Calu3 (cell line): ENCODE measurements at regions not wholly inside any gene's neighbourhood (a gene's known extent, or its start where the extent isn't known, plus 50 kb on each side); places are given as distances from the start of the nearest gene placed in this dataset.

Experiments used
- BruUV-seq: library from RNA; stranded (reverse); fragments of 400-500 nt; replicated peaks from 2 replicates; lab custom pipeline; 2021; lab: Mats Ljungman, UMichigan
- CTCF ChIA-PET: fragments of 300-600 bp; sonication (Branson Sonifier 250); formaldehyde crosslinking; loops from one replicate; lab custom pipeline; 2022; ENCODE audit warnings: antibody characterized with exemption; lab: Charles Lee
- DNase-seq: peaks from one replicate; pipeline ENCODE4 v3.0.0; 2022
- H3K27ac Mint-ChIP-seq: one replicate; pipeline ENCODE4 v1.8.0; 2022; ENCODE audit warnings: mixed read lengths; ENCODE audit not compliant: unreplicated experiment
- H3K27me3 Mint-ChIP-seq: one replicate; pipeline ENCODE4 v1.8.0; 2022; ENCODE audit warnings: mixed read lengths; ENCODE audit not compliant: unreplicated experiment
- H3K36me3 Mint-ChIP-seq: one replicate; pipeline ENCODE4 v1.8.0; 2022; ENCODE audit warnings: mild to moderate bottlenecking, moderate library complexity, mixed read lengths; ENCODE audit not compliant: insufficient read depth, unreplicated experiment
- H3K4me1 Mint-ChIP-seq: one replicate; pipeline ENCODE4 v1.8.0; 2022; ENCODE audit warnings: mild to moderate bottlenecking, low read depth, mixed read lengths; ENCODE audit not compliant: unreplicated experiment
- H3K4me3 Mint-ChIP-seq: one replicate; pipeline ENCODE4 v1.8.0; 2022; ENCODE audit warnings: mild to moderate bottlenecking, low read depth, moderate library complexity, mixed read lengths; ENCODE audit not compliant: unreplicated experiment
- H3K9me3 Mint-ChIP-seq: one replicate; pipeline ENCODE4 v1.8.0; 2022; ENCODE audit warnings: low read depth, mixed read lengths; ENCODE audit not compliant: unreplicated experiment
- CTCF ChIP-seq: fragments of 200-600 bp; IDR thresholded peaks from one replicate; pipeline ENCODE4 v1.8.0; 2022; ENCODE audit warnings: antibody characterized with exemption; ENCODE audit not compliant: unreplicated experiment
- intact Hi-C: fragments of 100-400 bp; cut with micrococcal nuclease; formaldehyde crosslinking; loops from one replicate; pipeline ENCODE4 v1.10.0; 2022; ENCODE audit not compliant: unreplicated experiment

GRCh38 chrX:45885931-45886330 is 659.3 kb downstream of the ZNF674 start:
- intact Hi-C loops: no loop called here
- H3K4me1 Mint-ChIP-seq: no peaks in the 10 kb centered on the region
- H3K36me3 Mint-ChIP-seq: no peaks in the 10 kb centered on the region
- no peak overlapping the region for H3K4me3 Mint-ChIP-seq
- H3K9me3 Mint-ChIP-seq: no peaks in the 10 kb centered on the region
- no peaks in the 10 kb centered on the region for H3K27me3 Mint-ChIP-seq
- no peak for DNase-seq
- CTCF ChIA-PET: no interaction called here
- H3K27ac Mint-ChIP-seq: no peak overlapping the region
- no TSS peak for BruUV-seq
- no peak for TF ChIP-seq CTCF

- Mint-ChIP-seq H3K36me3 (no peaks in the 10 kb centered on the region), H3K27me3 (no peaks in the 10 kb centered on the region), H3K9me3 (no peaks in the 10 kb centered on the region), H3K4me1 (no peaks in the 10 kb centered on the region), H3K27ac (no peak overlapping the region), H3K4me3 (no peak overlapping the region)
- no peak for TF ChIP-seq CTCF
- CTCF ChIA-PET: no interaction called here
- intact Hi-C loops: no loop called here
- no TSS peak for BruUV-seq
- DNase-seq: no peak
These were observed 665.7 kb downstream of the ZNF674 start for GRCh38 chrX:45879512-45879911.

GRCh38 chrX:45876206-45876605 is 669.0 kb downstream of the ZNF674 start:
- intact Hi-C loops: no loop called here
- Mint-ChIP-seq H3K4me3 (no peak overlapping the region), H3K4me1 (no peaks in the 10 kb centered on the region), H3K9me3 (no peaks in the 10 kb centered on the region), H3K27ac (no peak overlapping the region), H3K36me3 (no peaks in the 10 kb centered on the region), H3K27me3 (no peaks in the 10 kb centered on the region)
- BruUV-seq: no TSS peak
- CTCF ChIA-PET: no interaction called here
- DNase-seq: no peak
- no peak for TF ChIP-seq CTCF

GRCh38 chrX:45873781-45874180 is 671.4 kb downstream of the ZNF674 start:
- no peak overlapping the region for H3K4me3 Mint-ChIP-seq
- no peaks in the 10 kb centered on the region for H3K4me1 Mint-ChIP-seq
- no peaks in the 10 kb centered on the region for H3K27me3 Mint-ChIP-seq
- no peaks in the 10 kb centered on the region for H3K9me3 Mint-ChIP-seq
- no peaks in the 10 kb centered on the region for H3K36me3 Mint-ChIP-seq
- no TSS peak for BruUV-seq
- no peak overlapping the region for H3K27ac Mint-ChIP-seq
- intact Hi-C loops: no loop called here
- TF ChIP-seq CTCF: no peak
- DNase-seq: no peak
- CTCF ChIA-PET: interaction anchor here (0.6 kb wide), 1 partner anchor 557 kb away, joined by 6 read pairs; no protein-coding TSS in a partner anchor
